Caki2 (cell line): ENCODE measurements at regions not wholly inside any gene's neighbourhood (a gene's known extent, or its start where the extent isn't known, plus 50 kb on each side); places are given as distances from the start of the nearest gene placed in this dataset.

Experiments used
- DNase-seq: peaks from one replicate; pipeline ENCODE4 v3.0.0-alpha.2; 2015; ENCODE audit warnings: low read depth
- in situ Hi-C: cut with HindIII; loops from 2 replicates; pipeline ENCODE4 v1.10.0; 2016; ENCODE audit warnings: low sequenced_read_pairs, low pct_unique_long_range_greater_than_20kb, mixed read lengths

DNA sequence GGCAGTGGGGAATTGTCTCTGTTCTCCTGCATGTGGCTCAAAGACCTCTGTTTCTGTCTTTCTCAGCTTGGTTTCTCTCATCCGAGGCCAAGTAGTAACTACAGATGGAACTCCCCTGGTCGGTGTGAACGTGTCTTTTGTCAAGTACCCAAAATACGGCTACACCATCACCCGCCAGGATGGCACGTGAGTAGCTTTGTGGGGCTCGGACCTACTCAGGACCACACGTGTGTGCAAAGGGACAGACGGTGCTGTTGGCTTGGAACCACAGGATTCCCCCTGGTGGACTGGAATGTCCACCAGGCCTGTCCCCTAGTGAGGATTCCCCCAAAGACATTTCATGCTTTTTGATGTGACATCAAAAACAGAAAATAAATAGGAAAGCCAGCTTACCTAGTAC is 96.3 kb upstream of the WWC1 start:
- DNase-seq = no peak
- in situ Hi-C loops = no loop called here

DNA sequence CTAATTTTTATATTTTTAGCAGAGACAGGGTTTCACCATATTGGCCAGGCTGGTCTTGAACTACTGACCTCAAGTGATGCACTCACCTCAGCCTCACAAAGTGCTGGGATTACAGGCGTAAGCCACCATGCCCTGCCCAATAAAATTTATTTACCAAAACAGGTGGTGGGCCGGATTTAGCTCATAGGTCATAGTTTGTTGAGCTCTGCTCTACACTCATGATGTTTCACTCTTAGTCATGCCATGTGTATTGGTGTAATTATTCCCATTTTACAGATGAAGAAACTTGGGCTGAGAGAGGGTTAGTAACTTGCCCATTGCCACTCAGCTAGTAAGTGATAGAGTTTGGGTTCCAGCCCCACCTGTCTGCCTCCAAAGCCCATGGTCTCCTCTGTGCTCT is 93.1 kb upstream of the WWC1 start:
- in situ Hi-C loops = no loop called here
- DNase-seq = no peak

DNA sequence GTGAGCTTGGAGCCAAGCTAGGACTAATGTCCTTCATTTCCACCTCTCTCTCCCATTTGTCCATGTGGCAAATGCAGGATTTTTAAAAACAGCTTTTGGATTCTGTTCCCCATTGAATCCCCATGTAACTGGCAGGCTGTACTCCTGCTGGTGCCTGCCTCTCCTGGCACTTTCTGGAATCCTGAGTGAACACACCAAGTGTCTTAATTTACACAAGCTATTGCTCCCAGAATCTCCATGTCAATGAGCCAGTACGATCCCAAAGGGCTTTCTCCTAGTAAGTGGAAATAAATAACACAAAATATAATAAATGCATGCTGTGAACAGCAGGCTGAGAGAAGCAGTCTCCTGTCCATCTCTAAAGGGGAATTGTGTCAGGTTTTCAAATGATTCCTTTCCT is 88.4 kb upstream of the WWC1 start:
- in situ Hi-C loops = no loop called here
- DNase-seq = no peak

GRCh38 chr5:168204165-168204564 is 87.3 kb upstream of the WWC1 start:
- in situ Hi-C loops = no loop called here
- no peak for DNase-seq

DNA sequence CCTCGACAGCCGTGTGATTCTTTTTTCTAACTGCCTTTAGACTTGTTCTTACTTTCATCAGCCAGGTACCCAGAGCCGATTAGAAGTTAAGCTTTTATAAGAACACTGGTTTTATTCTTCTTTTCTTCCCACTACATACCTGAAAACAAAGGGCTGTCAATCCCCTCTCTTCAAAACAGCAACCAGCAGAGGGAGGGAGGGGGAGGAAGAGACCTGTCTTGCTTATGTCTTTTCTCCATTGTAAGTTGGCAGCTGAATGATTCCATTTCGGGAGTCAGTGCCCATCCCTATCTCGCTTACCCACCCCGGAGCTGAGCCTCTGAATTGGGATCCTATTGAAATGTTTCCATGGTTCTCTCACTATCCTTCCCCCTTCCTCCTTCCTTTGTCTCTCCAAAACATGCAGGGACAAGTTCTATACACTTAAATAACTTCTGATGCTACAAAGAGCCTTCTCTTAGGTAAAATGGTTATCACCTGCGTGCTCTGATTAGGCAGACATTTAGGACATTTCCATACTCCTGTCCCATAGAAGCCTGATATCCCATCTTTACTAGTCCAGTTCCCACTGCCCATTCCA is 83.9 kb upstream of the WWC1 start:
- in situ Hi-C loops = no loop called here
- DNase-seq = no peak

- in situ Hi-C loops = no loop called here
- DNase-seq = no peak
Observed at GRCh38 chr5:168209244-168209995, 82.0 kb upstream of the WWC1 start.

DNA sequence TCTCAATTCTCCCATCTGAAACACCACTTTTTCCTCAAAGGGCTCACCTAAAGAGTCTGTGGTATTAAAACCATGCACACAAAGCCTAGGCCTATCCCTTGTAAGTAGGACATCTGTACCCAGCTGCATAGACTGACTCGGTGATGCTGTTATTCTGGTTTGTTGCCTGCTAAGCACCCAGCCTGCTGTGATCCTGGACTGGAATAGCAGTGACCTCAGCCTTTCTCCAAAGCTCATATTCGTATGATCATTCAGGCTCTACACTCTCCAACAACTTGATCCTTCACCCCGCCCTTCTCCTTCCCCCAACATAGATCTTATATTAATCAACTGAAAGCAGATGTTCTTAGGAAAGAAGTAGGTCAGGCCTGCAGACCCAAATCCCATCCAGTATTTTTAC is 81.4 kb upstream of the WWC1 start:
- in situ Hi-C loops = no loop called here
- DNase-seq = no peak

DNA sequence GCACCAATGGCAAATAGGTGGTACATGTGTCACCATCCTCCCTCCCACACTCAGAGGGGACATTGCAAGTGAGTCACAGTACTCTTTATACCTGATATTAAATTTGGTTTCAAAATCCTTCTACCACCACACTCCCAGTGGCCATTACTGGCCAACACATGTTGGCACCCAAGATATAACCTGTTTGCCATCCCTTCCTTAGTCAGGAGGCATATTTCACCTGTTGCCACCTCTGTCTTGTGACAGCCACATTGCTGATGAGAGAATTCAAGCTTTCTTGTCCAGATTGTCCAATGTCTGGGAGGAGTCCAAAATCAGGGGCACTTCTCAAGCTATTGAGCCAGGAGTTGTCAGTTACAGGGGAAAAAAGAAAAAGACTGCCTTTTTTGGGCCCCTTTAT is 80.2 kb upstream of the WWC1 start:
- DNase-seq = no peak
- in situ Hi-C loops = no loop called here

DNA sequence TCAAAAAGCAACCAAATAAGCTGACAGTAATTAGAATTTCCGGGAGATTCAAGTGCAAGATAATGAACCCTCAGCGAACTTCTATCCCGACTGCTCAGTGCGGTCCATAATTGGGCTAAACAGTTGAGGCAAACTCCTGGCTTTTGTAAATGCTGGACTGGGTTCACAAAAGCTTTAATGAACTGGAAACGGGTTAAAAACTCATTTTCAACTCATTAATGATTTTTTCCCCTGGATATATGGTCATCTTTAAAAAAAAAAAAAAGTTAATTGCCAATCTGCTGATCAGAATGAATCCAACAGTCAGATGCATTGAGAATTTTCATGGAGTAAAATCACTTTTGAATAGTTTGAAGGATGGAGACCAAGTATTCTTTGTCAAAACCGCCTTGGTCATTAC is 79.5 kb upstream of the WWC1 start:
- no peak for DNase-seq
- in situ Hi-C loops = no loop called here

- in situ Hi-C loops = no loop called here
- DNase-seq = no peak
Observed at GRCh38 chr5:168214071-168214470, 77.4 kb upstream of the WWC1 start.

GRCh38 chr5:168214886-168215285 is 76.6 kb upstream of the WWC1 start:
- DNase-seq = no peak
- in situ Hi-C loops = no loop called here

DNA sequence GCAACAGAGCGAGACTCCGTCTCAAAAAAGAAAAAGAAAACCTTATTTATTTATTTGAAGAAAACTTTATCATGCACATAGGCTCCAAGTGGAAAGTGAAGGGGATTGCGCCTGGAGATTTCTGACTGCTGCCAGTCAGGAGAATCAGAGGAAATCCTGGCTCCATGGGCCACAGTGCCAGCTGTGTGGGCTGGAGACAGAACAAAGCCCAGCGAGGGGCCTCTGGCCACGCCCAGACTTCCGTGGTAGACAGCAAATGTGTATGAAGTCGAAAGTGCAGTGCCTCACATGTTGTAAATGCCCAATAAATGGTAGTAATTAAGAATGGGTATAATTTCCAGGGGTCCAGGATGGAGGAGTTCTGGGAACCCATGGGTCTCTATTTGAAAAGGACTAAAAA is 75.8 kb upstream of the WWC1 start:
- in situ Hi-C loops = no loop called here

DNA sequence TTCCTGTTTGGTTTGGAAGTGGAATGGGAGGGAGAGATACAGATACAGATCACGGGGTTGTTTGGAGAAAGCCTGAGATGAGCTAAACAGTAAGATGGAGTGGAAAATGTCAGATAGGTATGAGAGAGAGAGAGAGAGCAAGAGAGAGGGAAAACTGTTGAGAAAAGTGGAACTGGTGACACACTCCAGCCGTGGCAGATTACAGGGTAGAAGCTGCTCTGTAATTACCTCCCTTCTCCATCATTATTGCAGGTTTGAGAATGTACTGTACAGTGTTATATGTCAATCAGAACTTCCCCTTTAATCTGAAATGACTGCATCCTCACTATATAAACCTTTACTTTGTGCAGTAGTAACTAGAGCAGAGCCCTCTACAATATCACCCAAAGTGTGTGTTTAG is 74.5 kb upstream of the WWC1 start:
- DNase-seq = no peak
- in situ Hi-C loops = no loop called here

More for the DNA sequence above, 75.8 kb upstream of the WWC1 start:
- DNase-seq = no peak

DNA sequence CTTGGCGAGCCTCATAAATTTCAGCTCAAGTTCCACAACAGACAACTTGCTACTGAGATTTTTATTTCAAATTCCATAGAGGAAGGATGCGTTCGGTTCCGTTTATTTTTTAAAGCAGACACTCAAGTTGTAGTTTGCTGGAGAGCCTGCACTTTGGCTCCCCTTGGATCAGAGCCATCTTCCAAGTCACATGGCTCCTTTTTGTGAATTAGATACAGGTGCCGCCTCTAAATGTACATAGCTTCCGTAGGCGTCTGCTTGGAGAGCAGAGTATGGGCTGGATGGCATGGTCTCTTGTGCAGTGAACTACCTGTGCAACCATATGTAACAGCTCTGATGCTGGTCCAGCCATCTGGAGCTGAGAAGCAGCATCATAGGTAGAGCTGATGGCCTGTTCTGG is 73.9 kb upstream of the WWC1 start:
- DNase-seq = no peak
- in situ Hi-C loops = no loop called here

GRCh38 chr5:168218746-168219145 is 72.7 kb upstream of the WWC1 start:
- in situ Hi-C loops = no loop called here
- DNase-seq = no peak

DNA sequence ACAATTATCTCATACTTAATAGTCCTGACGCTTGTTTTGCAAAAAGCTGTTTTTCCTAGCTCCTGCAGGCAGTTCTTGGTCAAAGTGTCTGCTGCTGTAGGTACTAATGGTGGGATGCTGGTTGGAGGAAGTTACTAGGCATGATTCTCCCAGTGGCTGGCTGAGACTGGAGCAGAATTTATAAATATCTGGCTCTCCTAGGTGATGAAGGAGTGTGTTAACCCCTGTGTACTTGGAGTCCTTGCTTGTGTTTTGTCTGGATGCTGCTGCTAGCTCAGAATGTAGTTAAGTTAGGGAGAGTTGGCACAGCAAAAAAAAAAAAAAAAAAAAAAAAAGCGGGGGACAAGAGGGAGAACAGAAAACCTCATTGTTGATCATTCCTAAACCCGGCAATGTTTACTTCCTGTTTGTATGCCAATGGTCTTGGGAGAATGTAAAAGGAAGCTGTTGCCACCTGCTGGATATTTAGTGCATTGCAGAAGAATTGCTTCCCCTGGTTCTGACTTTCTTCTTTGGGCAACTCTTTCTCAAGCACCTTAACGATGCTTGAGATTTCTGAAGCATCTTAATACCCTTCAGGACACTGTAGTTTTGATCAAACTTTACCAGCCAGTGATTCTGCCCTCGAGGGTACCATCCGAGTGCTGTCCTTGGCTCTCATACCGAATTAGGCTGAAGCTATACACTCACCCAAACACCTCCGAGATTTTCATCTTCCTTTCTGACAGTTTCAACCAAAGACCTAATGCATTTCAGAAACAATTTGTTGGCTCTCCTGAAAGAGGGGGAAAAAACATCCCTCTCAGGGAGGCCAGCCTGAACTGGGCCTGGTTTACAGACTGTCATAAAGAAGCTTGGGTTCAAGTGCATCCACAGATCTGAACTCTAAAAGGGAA is 71.7 kb upstream of the WWC1 start:
- in situ Hi-C loops = no loop called here
- DNase-seq = peak; percentile 76

DNA sequence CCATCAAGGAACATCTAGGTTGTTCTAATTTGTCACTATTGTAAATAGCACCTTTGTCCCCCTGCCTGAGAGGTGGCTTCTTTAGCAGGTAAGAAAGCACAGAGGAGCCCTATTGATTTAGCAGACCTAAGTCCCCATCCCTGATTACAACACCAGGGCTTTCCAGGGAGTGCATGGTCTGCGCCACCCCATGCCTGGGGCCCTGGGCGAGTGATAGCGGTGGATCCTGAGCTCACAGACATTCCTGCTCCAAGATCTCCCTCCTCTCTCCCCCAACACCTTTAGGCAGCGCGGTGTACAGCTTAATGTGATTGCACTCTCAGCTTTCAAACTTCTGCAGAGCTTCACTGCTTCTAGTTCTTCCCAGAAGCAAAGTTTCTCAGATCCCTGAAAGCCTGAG is 67.4 kb upstream of the WWC1 start:
- in situ Hi-C loops = no loop called here
- no peak for DNase-seq

GRCh38 chr5:168226012-168226411 is 65.4 kb upstream of the WWC1 start:
- no peak for DNase-seq
- in situ Hi-C loops = no loop called here

DNA sequence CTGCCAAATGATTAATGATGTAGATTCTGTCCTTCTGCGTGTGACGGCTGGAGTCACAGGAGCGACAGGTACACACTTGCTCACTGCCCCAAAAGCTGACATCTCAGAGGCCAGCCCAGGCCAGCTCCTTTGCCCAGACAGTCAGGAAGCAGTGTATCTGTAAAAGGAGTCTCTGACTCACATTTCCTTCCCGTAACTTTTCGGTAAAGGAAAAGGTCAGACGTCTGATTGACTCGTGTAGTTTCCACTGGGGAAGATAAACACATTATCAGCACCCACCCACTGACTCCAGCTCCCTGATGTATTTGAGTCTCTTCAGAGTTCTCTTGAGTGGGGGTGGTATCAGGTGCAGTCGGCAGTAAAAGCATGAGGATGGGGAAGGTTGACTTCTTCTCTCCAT is 64.4 kb upstream of the WWC1 start:
- in situ Hi-C loops = no loop called here
- DNase-seq = no peak
